Cardiac muscle cell (in vitro differentiated cells and primary cell): ENCODE measurements at regions not wholly inside any gene's neighbourhood (a gene's known extent, or its start where the extent isn't known, plus 50 kb on each side); places are given as distances from the start of the nearest gene placed in this dataset.
A peak's percentile ranks its signal among the peaks of the same experiment; 100 is the strongest.

ENCODE experiments used
- DNase-seq, 2 donors: peaks; one replicate each; pipeline versions ENCODE4 v3.0.0 to v3.0.0-alpha.2; 2010 to 2017; ENCODE audit warnings: low read depth in 1 of 2, low spot score in 1 of 2
- H3K27ac ChIP-seq: fragments of 200-600 bp; sonication (generic); 2 replicates; pipeline ENCODE4 v1.5.1; 2016
- H3K27me3 ChIP-seq: fragments of 200-600 bp; sonication (generic); 2 replicates; pipeline ENCODE4 v1.6.0; 2016; ENCODE audit warnings: control low read depth
- H3K36me3 ChIP-seq: fragments of 200-600 bp; sonication (generic); 2 replicates; pipeline ENCODE4 v1.5.1; 2016; ENCODE audit warnings: control low read depth
- H3K4me1 ChIP-seq: fragments of 200-600 bp; sonication (generic); 2 replicates; pipeline ENCODE4 v1.8.1; 2017; ENCODE audit warnings: low read depth, mild to moderate bottlenecking, mixed run types
- H3K4me3 ChIP-seq: fragments of 200-600 bp; sonication (generic); 2 replicates; pipeline ENCODE4 v1.5.1; 2016; ENCODE audit warnings: mild to moderate bottlenecking
- H3K9me3 ChIP-seq: fragments of 200-600 bp; sonication (generic); 2 replicates; pipeline ENCODE4 v1.5.1; 2017; ENCODE audit warnings: low read depth, mild to moderate bottlenecking, control low read depth
- CTCF ChIP-seq: IDR thresholded peaks from 2 replicates; pipeline ENCODE4 v1.5.1; 2012; ENCODE audit warnings: low read depth, mild to moderate bottlenecking, low read length

GRCh38 chr5:116746668-116747067 lies 172.0 kb upstream of the SEMA6A start:
- Histone ChIP-seq H3K9me3 (no peaks in the 10 kb centered on the region), H3K27me3 (no peaks in the 10 kb centered on the region), H3K27ac (no peak overlapping the region), H3K36me3 (no peaks in the 10 kb centered on the region), H3K4me3 (no peak overlapping the region), H3K4me1 (peaks cover 9% of the 10 kb centered on the region)
- DNase-seq: no peak
- no peak for TF ChIP-seq CTCF

GRCh38 chr5:116740771-116741170 lies 166.1 kb upstream of the SEMA6A start:
- no peak overlapping the region for H3K27ac ChIP-seq
- H3K9me3 ChIP-seq: no peaks in the 10 kb centered on the region
- H3K36me3 ChIP-seq: no peaks in the 10 kb centered on the region
- H3K27me3 ChIP-seq: no peaks in the 10 kb centered on the region
- DNase-seq: no peak
- peaks cover 16% of the 10 kb centered on the region for H3K4me1 ChIP-seq
- no peak overlapping the region for H3K4me3 ChIP-seq
- TF ChIP-seq CTCF: no peak

GRCh38 chr5:116739571-116739970 lies 164.9 kb upstream of the SEMA6A start:
- TF ChIP-seq CTCF: no peak
- Histone ChIP-seq H3K36me3 (no peaks in the 10 kb centered on the region), H3K9me3 (no peaks in the 10 kb centered on the region), H3K27ac (no peak overlapping the region), H3K4me3 (no peak overlapping the region), H3K27me3 (no peaks in the 10 kb centered on the region), H3K4me1 (peaks cover 26% of the 10 kb centered on the region)
- peak in 1 of 2 donors; percentile 21 for DNase-seq

- no peak overlapping the region for H3K4me3 ChIP-seq
These were observed 164.1 kb upstream of the SEMA6A start for GRCh38 chr5:116738615-116739261.

GRCh38 chr5:116738239-116738614 lies 163.6 kb upstream of the SEMA6A start:
- no peak for TF ChIP-seq CTCF
- no peak overlapping the region for H3K27ac ChIP-seq

More at GRCh38 chr5:116738615-116739261, 164.1 kb upstream of the SEMA6A start:
- Histone ChIP-seq H3K27me3 (no peaks in the 10 kb centered on the region), H3K27ac (no peak overlapping the region), H3K9me3 (no peaks in the 10 kb centered on the region), H3K4me1 (peaks cover 34% of the 10 kb centered on the region), H3K36me3 (no peaks in the 10 kb centered on the region)
- DNase-seq: peak in 1 of 2 donors; percentile 69
- no peak for TF ChIP-seq CTCF

More at GRCh38 chr5:116738239-116738614, 163.6 kb upstream of the SEMA6A start:
- Histone ChIP-seq H3K9me3 (no peaks in the 10 kb centered on the region), H3K36me3 (no peaks in the 10 kb centered on the region), H3K4me3 (no peak overlapping the region), H3K4me1 (peaks cover 37% of the 10 kb centered on the region), H3K27me3 (no peaks in the 10 kb centered on the region)
- peak in 1 of 2 donors; percentile 32 for DNase-seq
